ENCODE measurements at regions not wholly inside any gene's neighbourhood (a gene's known extent, or its start where the extent isn't known, plus 50 kb on each side); places are given as distances from the start of the nearest gene placed in this dataset.

DNA sequence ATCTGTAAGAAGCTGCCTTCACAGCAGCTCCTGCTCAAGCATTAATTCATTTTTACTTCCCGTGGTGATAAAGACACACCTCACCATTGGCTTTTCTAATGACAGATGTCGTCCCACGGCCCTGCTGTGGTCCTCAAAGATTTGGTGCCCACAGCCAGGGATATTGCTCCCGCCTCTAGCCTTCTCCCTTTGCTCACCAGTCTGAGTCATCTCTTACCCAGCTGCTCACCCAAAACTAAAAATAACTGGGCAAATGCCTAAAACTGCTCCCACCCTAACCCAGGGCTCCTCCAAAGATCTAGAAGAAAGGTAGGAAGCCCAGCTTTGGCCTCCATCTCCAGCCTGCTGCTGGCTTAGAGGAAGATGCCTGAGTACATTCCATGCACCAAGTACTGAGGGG, 371.1 kb upstream of the ZNF507 start:
- ATAC-seq = no peak
- no peak for DNase-seq (ENCODE audit: low spot score in 2 of 2)
- Mint-ChIP-seq H3K36me3 (no peaks in the 10 kb centered on the region), H3K9me3 (no peaks in the 10 kb centered on the region), H3K27ac (no peak overlapping the region), H3K4me3 (no peak overlapping the region), H3K4me1 (no peaks in the 10 kb centered on the region)

DNA sequence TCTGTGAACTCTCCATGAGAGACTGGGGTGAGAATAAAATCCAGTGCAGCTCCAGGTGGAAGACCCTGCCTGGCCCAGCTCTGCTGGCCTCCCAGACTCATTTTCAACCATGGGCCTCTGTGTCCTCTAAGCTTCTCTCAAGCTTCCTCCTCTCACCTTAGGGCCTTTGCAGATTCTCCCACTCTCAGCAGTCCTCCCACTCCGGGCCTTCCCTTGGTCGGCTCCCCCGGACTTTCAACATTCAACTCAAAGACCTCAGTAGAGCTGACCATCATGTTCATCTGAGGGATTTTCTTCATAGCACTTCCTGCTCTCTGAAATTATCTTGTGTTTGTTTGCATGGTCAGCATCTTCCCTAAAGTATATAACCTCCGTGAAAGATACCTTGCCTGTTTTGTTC, 370.5 kb upstream of the ZNF507 start:
- DNase-seq (ENCODE audit: low spot score in 2 of 2) = no peak
- H3K27ac Mint-ChIP-seq = no peak overlapping the region
- no peaks in the 10 kb centered on the region for H3K4me1 Mint-ChIP-seq
- H3K9me3 Mint-ChIP-seq = no peaks in the 10 kb centered on the region
- ATAC-seq = no peak
- H3K36me3 Mint-ChIP-seq = no peaks in the 10 kb centered on the region
- no peak overlapping the region for H3K4me3 Mint-ChIP-seq

DNA sequence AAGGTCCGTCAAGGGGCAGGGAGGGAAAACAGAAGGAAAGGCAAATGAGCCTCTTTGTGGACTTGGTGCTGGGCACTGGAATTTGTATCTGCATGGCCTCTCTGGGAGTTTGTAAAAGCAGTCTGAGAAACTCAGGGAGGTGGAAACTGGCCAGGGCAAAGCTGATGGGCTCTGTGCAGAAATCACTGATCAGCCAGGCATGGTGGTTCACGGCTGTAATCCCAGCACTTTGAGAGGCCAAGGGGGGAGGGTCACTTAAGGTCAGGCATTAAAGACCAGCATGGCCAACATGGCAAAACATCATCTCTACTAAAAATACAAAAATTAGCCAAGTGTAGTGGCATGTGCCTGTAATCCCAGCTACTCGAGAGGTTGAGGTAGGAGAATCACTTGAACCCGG, 369.9 kb upstream of the ZNF507 start:
- Mint-ChIP-seq H3K27ac (no peak overlapping the region), H3K4me3 (no peak overlapping the region), H3K36me3 (no peaks in the 10 kb centered on the region), H3K4me1 (no peaks in the 10 kb centered on the region), H3K9me3 (no peaks in the 10 kb centered on the region)
- ATAC-seq (no peak), DNase-seq (ENCODE audit: low spot score in 2 of 2) (no peak)

DNA sequence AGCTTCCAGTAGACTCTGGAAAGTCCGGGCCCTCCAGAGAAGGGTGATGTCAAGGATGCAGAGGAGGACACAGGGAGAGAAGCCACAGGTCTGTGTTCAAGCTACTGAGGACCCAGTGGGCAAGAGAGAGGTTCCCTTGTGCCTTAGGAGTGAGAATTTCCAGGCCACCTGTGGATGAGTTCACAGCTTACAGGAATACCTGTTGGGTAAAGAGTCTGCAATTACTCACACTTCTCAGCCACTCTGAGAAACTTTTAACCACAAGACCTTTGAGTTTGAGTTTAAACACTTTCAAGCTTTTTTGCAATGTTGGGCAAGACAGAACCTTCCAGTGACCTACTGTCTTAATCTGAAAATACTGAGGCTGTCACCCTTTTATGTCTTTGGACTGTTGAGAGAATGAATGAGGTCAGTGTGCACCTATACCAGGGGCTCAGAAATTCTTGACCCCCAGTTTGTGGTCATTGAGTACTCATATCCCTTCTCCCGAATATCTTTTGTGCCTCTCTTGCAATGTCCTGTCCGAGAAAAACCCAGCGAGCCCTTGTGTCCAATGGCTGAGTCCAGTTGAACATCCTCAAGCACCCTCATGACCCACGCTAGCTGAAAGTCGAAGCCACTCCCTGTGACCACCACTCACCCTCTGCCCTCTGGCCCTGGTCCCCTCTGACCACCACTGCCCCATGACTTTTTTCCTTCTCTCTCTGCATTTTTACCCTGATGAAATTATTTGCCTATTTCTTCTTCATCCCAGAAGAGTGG, 368.5 kb upstream of the ZNF507 start:
- no peaks in the 10 kb centered on the region for H3K9me3 Mint-ChIP-seq

DNA sequence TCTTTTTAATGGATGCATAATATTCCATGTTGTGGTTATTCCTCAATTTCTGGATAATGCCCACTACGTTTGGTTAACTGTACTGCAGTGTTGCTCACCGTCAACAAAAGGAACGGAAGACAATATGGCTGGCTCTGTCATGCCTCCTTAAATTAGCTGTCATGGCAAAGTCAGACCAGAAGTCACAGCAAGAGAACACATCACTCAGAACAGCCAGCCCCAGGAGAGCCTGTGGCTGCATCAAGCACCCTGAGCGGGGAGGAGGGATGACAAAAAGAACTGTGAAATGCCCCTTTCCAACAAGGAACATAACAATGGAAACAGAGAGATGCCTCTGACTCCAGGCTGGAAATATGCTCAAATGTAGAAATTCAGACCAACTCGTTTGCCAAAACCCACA, 366.0 kb upstream of the ZNF507 start:
- ATAC-seq (no peak), DNase-seq (ENCODE audit: low spot score in 2 of 2) (no peak)
- Mint-ChIP-seq H3K9me3 (no peaks in the 10 kb centered on the region), H3K4me1 (no peaks in the 10 kb centered on the region), H3K36me3 (no peaks in the 10 kb centered on the region), H3K4me3 (no peak overlapping the region), H3K27ac (no peak overlapping the region)

More for the DNA sequence above, 368.5 kb upstream of the ZNF507 start:
- DNase-seq (ENCODE audit: low spot score in 2 of 2) (no peak), ATAC-seq (no peak)
- no peaks in the 10 kb centered on the region for H3K4me1 Mint-ChIP-seq
- H3K27ac Mint-ChIP-seq = no peak overlapping the region
- H3K36me3 Mint-ChIP-seq = no peaks in the 10 kb centered on the region
- H3K4me3 Mint-ChIP-seq = no peak overlapping the region

DNA sequence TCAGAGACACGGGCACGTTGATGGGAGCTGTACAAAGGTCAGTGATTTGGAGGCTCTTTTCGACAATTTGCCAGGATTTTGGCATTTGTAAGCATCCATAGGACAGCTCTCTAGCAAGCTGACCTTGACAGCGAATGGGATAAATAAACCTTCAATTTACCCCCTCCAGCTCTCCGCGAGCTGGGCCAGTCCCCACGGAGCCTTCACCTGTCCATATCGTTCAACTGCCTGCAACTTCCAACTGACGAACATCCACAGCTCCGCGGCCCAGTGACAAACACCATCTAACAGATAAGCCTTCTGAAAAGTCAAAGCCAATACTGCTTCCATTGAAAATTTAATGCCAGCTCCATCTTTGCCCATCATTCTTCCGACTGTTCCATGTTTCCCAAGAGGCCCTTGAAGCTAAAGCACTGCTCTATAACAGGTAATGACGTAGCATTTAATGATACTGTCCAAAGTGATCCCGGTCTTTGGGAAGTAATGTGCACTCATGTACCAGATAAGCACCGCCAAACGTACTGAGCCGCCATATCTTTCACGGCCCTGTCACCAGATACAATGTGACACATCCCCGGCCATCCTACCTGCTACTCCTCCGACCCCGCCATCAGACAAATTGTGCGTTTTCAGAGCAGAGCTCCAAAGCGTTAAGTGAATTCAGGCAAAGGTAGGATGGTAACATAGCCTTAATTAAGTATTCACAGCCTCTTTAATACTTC, 365.3 kb upstream of the ZNF507 start:
- DNase-seq (ENCODE audit: low spot score in 2 of 2) = no peak
- ATAC-seq = no peak
- no peak overlapping the region for H3K27ac Mint-ChIP-seq
- no peaks in the 10 kb centered on the region for H3K4me1 Mint-ChIP-seq
- no peaks in the 10 kb centered on the region for H3K9me3 Mint-ChIP-seq
- no peak overlapping the region for H3K4me3 Mint-ChIP-seq
- H3K36me3 Mint-ChIP-seq = no peaks in the 10 kb centered on the region

DNA sequence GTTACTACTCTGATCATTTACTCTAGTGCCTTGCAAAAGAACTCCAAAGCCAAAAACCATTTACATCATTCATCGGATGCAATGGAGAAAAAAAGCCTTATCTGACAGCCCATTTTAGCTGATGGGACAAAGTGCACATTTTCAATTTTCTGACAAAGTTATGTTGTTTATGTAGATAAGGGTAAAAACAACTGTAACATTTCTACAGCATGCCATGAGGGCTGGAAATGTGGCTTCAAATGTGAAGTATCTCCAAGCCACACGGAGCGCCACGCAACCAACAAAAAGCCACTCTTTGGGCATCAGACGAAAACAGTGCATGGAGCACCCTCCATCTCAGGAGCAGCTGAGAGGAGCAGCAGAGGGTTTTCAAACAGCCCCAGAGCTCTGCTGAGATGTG, 364.6 kb upstream of the ZNF507 start:
- H3K36me3 Mint-ChIP-seq = no peaks in the 10 kb centered on the region
- no peaks in the 10 kb centered on the region for H3K9me3 Mint-ChIP-seq
- H3K4me1 Mint-ChIP-seq = no peaks in the 10 kb centered on the region
- ATAC-seq (no peak), DNase-seq (ENCODE audit: low spot score in 2 of 2) (no peak)
- no peak overlapping the region for H3K27ac Mint-ChIP-seq
- no peak overlapping the region for H3K4me3 Mint-ChIP-seq

DNA sequence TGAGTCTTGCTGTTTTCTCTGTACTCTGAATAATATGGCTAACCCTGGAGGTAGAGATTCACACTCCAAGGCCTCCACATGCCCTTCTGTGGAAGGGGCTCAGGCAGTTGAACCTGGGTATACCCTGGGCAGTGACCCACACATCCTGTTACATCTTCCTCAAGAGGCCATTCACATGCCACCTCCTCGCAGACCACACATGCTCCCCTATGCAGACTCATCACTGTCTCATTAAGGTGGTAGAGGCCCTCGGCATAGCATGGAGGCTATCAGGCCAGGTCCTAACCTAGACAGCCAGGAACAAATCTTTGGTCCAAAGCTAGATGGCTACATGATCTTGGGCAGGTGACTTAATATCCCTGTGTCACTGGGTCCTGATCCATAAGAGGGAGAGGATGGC, 363.9 kb upstream of the ZNF507 start:
- peak; percentile 11 for ATAC-seq
- no peaks in the 10 kb centered on the region for H3K36me3 Mint-ChIP-seq
- H3K4me1 Mint-ChIP-seq = no peaks in the 10 kb centered on the region
- H3K4me3 Mint-ChIP-seq = no peak overlapping the region
- H3K9me3 Mint-ChIP-seq = no peaks in the 10 kb centered on the region
- no peak overlapping the region for H3K27ac Mint-ChIP-seq
- DNase-seq (ENCODE audit: low spot score in 2 of 2) = no peak

DNA sequence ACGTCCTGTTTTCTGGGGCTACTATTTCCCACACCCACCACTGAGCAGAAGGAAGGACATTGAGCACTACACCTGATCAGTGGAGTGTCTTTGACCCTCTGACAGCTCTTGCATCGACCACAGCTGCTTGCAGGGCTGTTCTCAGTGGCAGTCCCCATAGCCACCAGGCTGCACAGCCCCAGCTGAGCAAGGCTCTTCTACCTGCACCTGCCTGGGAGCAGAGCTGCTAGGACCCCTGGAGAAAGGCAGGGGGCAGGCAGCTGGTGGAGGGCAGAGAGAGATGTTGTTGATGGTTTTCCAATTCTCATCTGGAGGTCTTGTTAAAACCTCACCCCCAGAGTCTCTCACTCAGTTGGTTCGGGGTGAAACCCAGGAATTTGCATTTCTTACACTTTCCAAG, 361.8 kb upstream of the ZNF507 start:
- no peaks in the 10 kb centered on the region for H3K4me1 Mint-ChIP-seq
- H3K9me3 Mint-ChIP-seq = peaks cover 8% of the 10 kb centered on the region

DNA sequence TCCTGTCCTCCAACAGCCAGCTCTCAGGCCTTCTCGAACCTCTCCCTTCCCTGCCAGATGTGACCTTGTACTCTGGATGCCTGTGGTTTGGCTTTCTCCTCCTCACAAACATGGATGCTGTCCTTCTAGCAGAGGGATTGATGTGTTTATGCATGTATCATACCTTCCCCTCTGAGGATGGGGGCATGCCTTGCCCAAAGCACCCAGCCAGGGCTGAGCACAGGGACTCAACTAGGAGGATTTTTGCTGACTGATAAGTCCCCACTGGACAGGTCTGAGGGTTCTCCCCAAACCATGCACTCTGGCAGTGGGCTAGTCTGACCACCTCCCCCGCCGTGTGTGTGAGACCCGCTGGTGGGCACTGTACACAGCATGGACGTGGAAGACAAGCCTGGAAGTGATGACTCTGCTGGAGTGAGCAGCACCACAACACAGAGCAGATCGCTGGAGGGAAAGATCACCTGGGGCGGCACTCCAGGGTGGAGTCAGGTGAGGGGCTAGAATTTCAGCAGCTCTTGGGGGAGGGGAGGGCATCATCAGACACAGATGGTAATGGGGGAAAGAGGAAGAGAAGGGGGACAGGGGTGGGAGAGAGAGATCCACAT, 360.3 kb upstream of the ZNF507 start:
- Mint-ChIP-seq H3K4me1 (no peaks in the 10 kb centered on the region), H3K27ac (no peak overlapping the region), H3K9me3 (peaks cover 8% of the 10 kb centered on the region), H3K36me3 (no peaks in the 10 kb centered on the region), H3K4me3 (no peak overlapping the region)
- ATAC-seq = no peak
- no peak for DNase-seq (ENCODE audit: low spot score in 2 of 2)

More for the DNA sequence above, 361.8 kb upstream of the ZNF507 start:
- no peak overlapping the region for H3K27ac Mint-ChIP-seq
- no peak overlapping the region for H3K4me3 Mint-ChIP-seq
- H3K36me3 Mint-ChIP-seq = no peaks in the 10 kb centered on the region
- ATAC-seq (no peak), DNase-seq (ENCODE audit: low spot score in 2 of 2) (no peak)

DNA sequence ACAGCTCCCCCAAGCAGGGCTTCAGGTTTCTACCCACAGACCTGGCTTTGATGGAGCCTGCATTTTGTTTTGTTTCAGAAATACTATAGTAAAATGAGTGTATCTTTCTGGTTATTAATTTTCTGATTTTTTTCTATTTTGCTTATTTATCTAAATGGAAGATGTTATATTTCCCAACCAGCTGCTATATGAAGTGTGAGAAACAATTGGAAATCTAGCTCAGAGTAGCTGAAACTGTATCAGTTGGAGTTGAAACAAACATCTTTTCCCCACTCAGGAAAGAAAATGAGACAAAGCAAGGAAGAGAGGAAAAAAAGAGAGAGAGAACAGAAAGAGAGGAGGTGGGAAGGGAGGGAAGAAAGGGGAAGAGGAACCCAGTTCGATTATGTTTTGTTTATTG, 358.5 kb upstream of the ZNF507 start:
- H3K4me3 Mint-ChIP-seq = no peak overlapping the region
- ATAC-seq = no peak

DNA sequence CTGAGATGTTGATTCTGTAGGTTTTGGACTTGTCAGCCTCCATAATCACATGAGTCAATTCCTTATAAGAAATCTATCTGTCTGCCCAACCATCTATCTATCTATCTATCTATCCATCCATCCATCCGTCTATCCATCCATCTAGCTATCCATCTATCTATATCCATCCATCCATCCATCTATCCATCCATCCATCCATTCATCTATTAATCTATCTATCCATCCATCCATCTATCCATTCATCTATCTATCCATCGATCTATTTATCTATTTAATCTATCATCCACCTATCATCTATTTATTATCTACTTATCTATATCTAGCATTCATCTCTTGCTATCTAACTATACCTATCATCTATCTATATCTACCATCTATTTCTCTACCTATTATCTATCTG, 357.2 kb upstream of the ZNF507 start:
- DNase-seq (ENCODE audit: low spot score in 2 of 2) (no peak), ATAC-seq (no peak)

More for the DNA sequence above, 358.5 kb upstream of the ZNF507 start:
- H3K9me3 Mint-ChIP-seq = peaks cover 8% of the 10 kb centered on the region
- no peak overlapping the region for H3K27ac Mint-ChIP-seq
- H3K4me1 Mint-ChIP-seq = no peaks in the 10 kb centered on the region
- DNase-seq (ENCODE audit: low spot score in 2 of 2) = no peak
- H3K36me3 Mint-ChIP-seq = no peaks in the 10 kb centered on the region

DNA sequence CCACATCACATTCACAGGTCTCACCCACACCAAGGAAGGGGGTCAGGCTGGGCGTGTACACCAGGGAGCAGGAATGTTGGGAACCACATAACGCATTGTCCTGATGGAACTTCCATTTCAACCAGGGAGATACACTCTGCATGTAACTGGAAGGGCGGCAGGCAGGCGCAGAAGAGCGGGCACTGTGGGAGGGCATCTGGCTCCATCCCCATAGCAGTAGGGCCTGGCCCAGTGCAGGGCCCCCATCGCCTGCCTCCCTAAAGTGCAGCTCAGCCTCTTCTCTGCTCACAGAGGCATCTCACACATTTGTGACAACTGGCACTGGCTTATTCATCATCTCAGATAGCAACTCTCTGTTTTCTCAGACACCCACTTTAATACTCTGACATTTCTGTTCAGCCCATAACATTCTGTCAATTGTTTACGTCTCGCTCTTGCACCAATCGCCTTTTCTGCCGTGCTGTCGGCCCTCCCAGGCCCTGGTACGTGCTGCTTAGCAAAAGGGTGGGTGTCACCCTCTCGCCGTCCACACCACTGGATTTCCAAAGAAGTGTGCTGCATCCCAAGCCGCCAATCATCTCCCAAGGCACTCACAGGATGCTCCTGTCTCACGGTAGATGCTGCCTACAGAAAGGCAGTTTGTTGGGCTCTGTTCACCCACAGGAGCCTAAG, 353.3 kb upstream of the ZNF507 start:
- no peaks in the 10 kb centered on the region for H3K4me1 Mint-ChIP-seq
- H3K27ac Mint-ChIP-seq = no peak overlapping the region
- H3K9me3 Mint-ChIP-seq = peaks cover 6% of the 10 kb centered on the region
- no peak overlapping the region for H3K4me3 Mint-ChIP-seq
- ATAC-seq (no peak), DNase-seq (ENCODE audit: low spot score in 2 of 2) (no peak)
- no peaks in the 10 kb centered on the region for H3K36me3 Mint-ChIP-seq

More for the DNA sequence above, 357.2 kb upstream of the ZNF507 start:
- H3K9me3 Mint-ChIP-seq = peaks cover 8% of the 10 kb centered on the region
- no peaks in the 10 kb centered on the region for H3K36me3 Mint-ChIP-seq
- H3K4me1 Mint-ChIP-seq = no peaks in the 10 kb centered on the region
- H3K4me3 Mint-ChIP-seq = no peak overlapping the region
- H3K27ac Mint-ChIP-seq = no peak overlapping the region

DNA sequence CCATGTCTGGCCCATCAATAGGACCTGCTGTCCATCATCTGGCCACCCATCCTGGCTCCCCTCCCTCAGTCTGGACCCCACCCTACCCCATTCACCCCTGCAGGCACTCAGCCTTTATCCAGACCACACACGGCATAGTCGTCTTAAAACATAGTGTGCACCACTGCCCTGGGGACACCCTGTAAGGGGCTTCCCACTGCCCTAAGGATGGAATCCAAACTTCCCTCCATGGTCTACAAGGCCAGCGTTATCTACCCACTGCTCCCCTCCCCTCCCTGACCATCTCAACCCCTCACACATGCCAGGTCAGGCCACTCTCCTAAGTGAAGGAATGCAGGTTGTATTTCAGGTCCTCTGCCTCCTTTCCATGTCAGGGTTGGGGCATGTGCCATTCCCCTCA, 352.7 kb upstream of the ZNF507 start:
- DNase-seq (ENCODE audit: low spot score in 2 of 2) = no peak
- no peak for ATAC-seq
- H3K4me3 Mint-ChIP-seq = no peak overlapping the region
- H3K4me1 Mint-ChIP-seq = no peaks in the 10 kb centered on the region
- H3K9me3 Mint-ChIP-seq = peaks cover 6% of the 10 kb centered on the region
- no peak overlapping the region for H3K27ac Mint-ChIP-seq
- no peaks in the 10 kb centered on the region for H3K36me3 Mint-ChIP-seq

DNA sequence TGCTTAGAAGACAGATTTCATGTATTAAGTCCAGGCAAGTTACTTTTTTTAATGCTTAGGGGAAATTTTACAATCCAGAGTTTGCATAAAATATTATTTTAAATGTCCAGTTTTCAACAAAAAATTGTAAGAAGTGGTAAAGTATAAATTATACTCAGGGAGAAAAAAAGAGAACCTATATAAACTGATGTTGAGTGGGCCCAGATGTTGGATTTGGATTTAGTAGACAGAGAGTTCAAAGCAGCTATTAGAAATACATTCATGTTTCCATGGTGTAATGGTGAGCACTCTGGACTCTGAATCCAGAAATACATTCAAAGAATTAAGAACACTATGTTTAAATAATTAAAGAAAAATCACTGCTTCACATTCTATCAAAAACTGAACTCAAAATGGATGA, 349.9 kb upstream of the ZNF507 start:
- Mint-ChIP-seq H3K36me3 (no peaks in the 10 kb centered on the region), H3K9me3 (peaks cover 2% of the 10 kb centered on the region), H3K27ac (no peak overlapping the region), H3K4me3 (no peak overlapping the region), H3K4me1 (no peaks in the 10 kb centered on the region)
- ATAC-seq (no peak), DNase-seq (ENCODE audit: low spot score in 2 of 2) (no peak)
